ENCODE measurements at regions not wholly inside any gene's neighbourhood (a gene's known extent, or its start where the extent isn't known, plus 50 kb on each side); places are given as distances from the start of the nearest gene placed in this dataset.

GRCh38 chr2:216808805-216809425, 50.9 kb downstream of the TNP1 start:
- H3K9me3 ChIP-seq (ENCODE audit: control insufficient read depth, insufficient read depth, low read length), result no peaks in the 10 kb centered on the region
- no peaks in the 10 kb centered on the region for H3K9me2 ChIP-seq (replicated peaks; ENCODE audit: control insufficient read depth, low read length)
- H3F3A ChIP-seq (ENCODE audit: control insufficient read depth, insufficient read depth), result no peaks in the 10 kb centered on the region
- H3K4me3 ChIP-seq (ENCODE audit: low read length), result no peak overlapping the region
- H3K79me2 ChIP-seq (ENCODE audit: control insufficient read depth, low read length), result no peaks in the 10 kb centered on the region
- no peak for TF ChIP-seq EZH2phosphoT487 (IDR thresholded peaks at IDR 0.05; ENCODE audit: borderline replicate concordance, low read length)
- TF ChIP-seq, protein P1, sequence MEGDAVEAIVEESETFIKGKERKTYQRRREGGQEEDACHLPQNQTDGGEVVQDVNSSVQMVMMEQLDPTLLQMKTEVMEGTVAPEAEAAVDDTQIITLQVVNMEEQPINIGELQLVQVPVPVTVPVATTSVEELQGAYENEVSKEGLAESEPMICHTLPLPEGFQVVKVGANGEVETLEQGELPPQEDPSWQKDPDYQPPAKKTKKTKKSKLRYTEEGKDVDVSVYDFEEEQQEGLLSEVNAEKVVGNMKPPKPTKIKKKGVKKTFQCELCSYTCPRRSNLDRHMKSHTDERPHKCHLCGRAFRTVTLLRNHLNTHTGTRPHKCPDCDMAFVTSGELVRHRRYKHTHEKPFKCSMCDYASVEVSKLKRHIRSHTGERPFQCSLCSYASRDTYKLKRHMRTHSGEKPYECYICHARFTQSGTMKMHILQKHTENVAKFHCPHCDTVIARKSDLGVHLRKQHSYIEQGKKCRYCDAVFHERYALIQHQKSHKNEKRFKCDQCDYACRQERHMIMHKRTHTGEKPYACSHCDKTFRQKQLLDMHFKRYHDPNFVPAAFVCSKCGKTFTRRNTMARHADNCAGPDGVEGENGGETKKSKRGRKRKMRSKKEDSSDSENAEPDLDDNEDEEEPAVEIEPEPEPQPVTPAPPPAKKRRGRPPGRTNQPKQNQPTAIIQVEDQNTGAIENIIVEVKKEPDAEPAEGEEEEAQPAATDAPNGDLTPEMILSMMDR (IDR thresholded peaks at IDR 0.05; ENCODE audit: low read depth, low read length, poor library complexity, severe bottlenecking), result no peak
- no peaks in the 10 kb centered on the region for H4K20me1 ChIP-seq (ENCODE audit: control insufficient read depth, insufficient read depth, low read depth, low read length)
- no peaks in the 10 kb centered on the region for H3K4me1 ChIP-seq (ENCODE audit: control insufficient read depth, low read length)
- H3K36me3 ChIP-seq (ENCODE audit: control insufficient read depth, low read length), result no peaks in the 10 kb centered on the region
- no peak overlapping the region for H3K4me2 ChIP-seq (ENCODE audit: low read length)
- H3K27ac ChIP-seq (ENCODE audit: low read depth, low read length), result no peak overlapping the region
- H3K27me3 ChIP-seq (ENCODE audit: control insufficient read depth, low read length), result no peaks in the 10 kb centered on the region

- H3K9me3 ChIP-seq (ENCODE audit: control insufficient read depth, insufficient read depth, low read length), result no peaks in the 10 kb centered on the region
- H3K9me2 ChIP-seq (replicated peaks; ENCODE audit: control insufficient read depth, low read length), result no peaks in the 10 kb centered on the region
- H3K36me3 ChIP-seq (ENCODE audit: control insufficient read depth, low read length), result no peaks in the 10 kb centered on the region
- no peak overlapping the region for H3K4me2 ChIP-seq (ENCODE audit: low read length)
- TF ChIP-seq, protein P1 (IDR thresholded peaks at IDR 0.05; ENCODE audit: low read depth, low read length, poor library complexity, severe bottlenecking), result no peak
- TF ChIP-seq EZH2phosphoT487 (IDR thresholded peaks at IDR 0.05; ENCODE audit: borderline replicate concordance, low read length), result no peak
- H3K4me3 ChIP-seq (ENCODE audit: low read length), result no peak overlapping the region
- no peak overlapping the region for H3K27ac ChIP-seq (ENCODE audit: low read depth, low read length)
- no peaks in the 10 kb centered on the region for H4K20me1 ChIP-seq (ENCODE audit: control insufficient read depth, insufficient read depth, low read depth, low read length)
- no peaks in the 10 kb centered on the region for H3K27me3 ChIP-seq (ENCODE audit: control insufficient read depth, low read length)
- H3F3A ChIP-seq (ENCODE audit: control insufficient read depth, insufficient read depth), result no peaks in the 10 kb centered on the region
- no peaks in the 10 kb centered on the region for H3K79me2 ChIP-seq (ENCODE audit: control insufficient read depth, low read length)
- no peaks in the 10 kb centered on the region for H3K4me1 ChIP-seq (ENCODE audit: control insufficient read depth, low read length)
Measured at GRCh38 chr2:216807857-216808272, 52.0 kb downstream of the TNP1 start.

GRCh38 chr2:216804357-216805350, 55.2 kb downstream of the TNP1 start:
- Histone ChIP-seq H3K27me3 (ENCODE audit: control insufficient read depth, low read length) (no peaks in the 10 kb centered on the region), H3F3A (ENCODE audit: control insufficient read depth, insufficient read depth) (no peaks in the 10 kb centered on the region), H3K36me3 (ENCODE audit: control insufficient read depth, low read length) (no peaks in the 10 kb centered on the region), H3K9me3 (ENCODE audit: control insufficient read depth, insufficient read depth, low read length) (no peaks in the 10 kb centered on the region), H3K79me2 (ENCODE audit: control insufficient read depth, low read length) (no peaks in the 10 kb centered on the region), H3K9me2 (replicated peaks; ENCODE audit: control insufficient read depth, low read length) (no peaks in the 10 kb centered on the region), H4K20me1 (ENCODE audit: control insufficient read depth, insufficient read depth, low read depth, low read length) (no peaks in the 10 kb centered on the region), H3K4me1 (ENCODE audit: control insufficient read depth, low read length) (no peaks in the 10 kb centered on the region), H3K4me2 (ENCODE audit: low read length) (no peak overlapping the region), H3K4me3 (ENCODE audit: low read length) (no peak overlapping the region), H3K27ac (ENCODE audit: low read depth, low read length) (no peak overlapping the region)
- no peak for TF ChIP-seq EZH2phosphoT487 (IDR thresholded peaks at IDR 0.05; ENCODE audit: borderline replicate concordance, low read length)
- TF ChIP-seq, protein P1 (IDR thresholded peaks at IDR 0.05; ENCODE audit: low read depth, low read length, poor library complexity, severe bottlenecking), result no peak
